ENCODE measurements at regions not wholly inside any gene's neighbourhood (a gene's known extent, or its start where the extent isn't known, plus 50 kb on each side); places are given as distances from the start of the nearest gene placed in this dataset.

DNA sequence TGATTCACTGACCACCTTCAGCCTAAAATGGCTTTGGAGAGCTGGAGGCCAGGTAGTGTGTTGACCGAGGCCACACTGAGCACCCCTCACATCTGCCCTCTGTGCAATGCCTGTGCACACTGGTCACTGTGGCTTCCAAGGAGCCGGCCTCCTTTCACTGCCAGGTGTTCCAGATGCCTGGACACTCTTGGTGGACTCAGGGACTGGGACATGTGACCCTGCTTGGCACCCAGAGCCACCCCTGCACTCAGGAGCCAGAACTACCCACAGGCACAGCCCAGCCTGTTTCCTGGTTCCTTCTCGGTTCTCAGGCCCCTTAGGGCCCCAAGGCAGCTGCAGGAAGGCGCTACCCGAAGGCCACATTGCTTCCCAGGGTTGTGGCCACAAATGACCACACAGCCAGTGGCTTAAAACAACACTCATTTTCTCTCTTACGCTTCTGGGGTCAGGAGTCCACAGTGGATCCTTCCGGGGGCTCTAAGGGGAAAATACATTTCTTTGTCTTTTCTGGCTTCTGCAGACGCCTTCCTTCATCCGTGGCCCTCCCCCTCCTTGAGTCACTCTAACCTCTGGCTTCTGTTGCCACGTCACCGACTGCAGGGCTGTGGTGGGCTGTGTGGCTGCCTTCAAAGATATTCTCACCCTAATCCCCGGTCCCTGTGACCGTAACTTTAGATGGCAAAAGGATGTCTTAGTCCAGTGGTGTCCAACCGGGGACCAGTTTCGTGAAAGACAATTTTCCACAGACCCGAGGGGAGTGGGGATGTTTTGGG, 78.6 kb downstream of the ASB1 start:
- ATAC-seq = no peak
- TF ChIP-seq TSHZ2 (CRISPR knock-in tag; IDR thresholded peaks at IDR 0.05) (no peak), SNAI2 (CRISPR knock-in tag; IDR thresholded peaks at IDR 0.05) (no peak)

- TF ChIP-seq ZFP3 (CRISPR knock-in tag; IDR thresholded peaks at IDR 0.05) (no peak), TOX (CRISPR knock-in tag; IDR thresholded peaks at IDR 0.05; ENCODE audit: borderline replicate concordance) (no peak), GLIS3 (CRISPR knock-in tag; IDR thresholded peaks at IDR 0.05) (no peak), BACH2 (CRISPR knock-in tag; IDR thresholded peaks at IDR 0.05; ENCODE audit: borderline replicate concordance) (no peak), RARB (CRISPR knock-in tag; IDR thresholded peaks at IDR 0.05) (no peak), PATZ1 (CRISPR knock-in tag; IDR thresholded peaks at IDR 0.05; ENCODE audit: borderline replicate concordance) (no peak), ZNF8 (CRISPR knock-in tag; IDR thresholded peaks at IDR 0.05) (no peak), TCF4 (CRISPR knock-in tag; IDR thresholded peaks at IDR 0.05; ENCODE audit: borderline replicate concordance) (no peak), ZFP30 (CRISPR knock-in tag; IDR thresholded peaks at IDR 0.05) (no peak), CSDC2 (CRISPR knock-in tag; IDR thresholded peaks at IDR 0.05) (no peak), SNAI2 (CRISPR knock-in tag; IDR thresholded peaks at IDR 0.05) (no peak), PPARA (CRISPR knock-in tag; IDR thresholded peaks at IDR 0.05; ENCODE audit: borderline replicate concordance) (no peak), TSHZ2 (CRISPR knock-in tag; IDR thresholded peaks at IDR 0.05) (no peak), OSR1 (CRISPR knock-in tag; IDR thresholded peaks at IDR 0.05) (no peak)
- ATAC-seq = no peak
Measured at GRCh38 chr2:238505892-238506280, 79.2 kb downstream of the ASB1 start.

DNA sequence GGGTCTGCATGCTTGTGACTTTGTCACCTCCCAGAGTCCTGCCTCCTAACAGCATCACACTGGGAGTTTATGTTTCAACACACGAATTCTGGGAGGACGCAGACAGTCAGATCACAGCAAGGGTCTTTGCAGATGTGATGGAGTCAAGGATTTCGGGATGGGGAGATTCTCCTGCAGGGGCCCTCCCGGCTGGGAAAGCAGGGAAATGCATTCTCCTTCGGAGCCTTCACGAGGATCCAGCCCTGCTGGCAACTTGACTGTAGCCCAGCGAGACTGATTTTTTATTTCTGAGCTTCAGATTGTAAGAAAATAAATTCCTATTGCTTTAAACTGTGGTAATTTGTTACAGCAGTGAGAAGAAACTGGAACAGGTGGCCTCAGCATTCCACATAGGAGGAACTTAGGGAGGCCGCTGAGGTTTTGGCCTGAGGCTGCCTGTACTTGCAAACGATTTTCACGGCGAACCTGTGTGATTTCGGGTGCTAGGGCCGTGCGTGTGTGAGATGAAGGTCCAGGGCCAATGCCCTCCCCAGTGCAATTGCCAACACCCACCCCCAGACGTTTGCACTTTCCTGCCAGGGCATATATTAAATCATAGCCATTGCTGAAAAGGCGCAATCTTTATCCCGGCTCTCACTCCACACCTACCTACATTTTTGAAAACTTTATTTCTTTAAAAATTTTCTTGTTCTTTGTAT, 79.8 kb downstream of the ASB1 start:
- ATAC-seq = no peak
- TF ChIP-seq, protein P1, sequence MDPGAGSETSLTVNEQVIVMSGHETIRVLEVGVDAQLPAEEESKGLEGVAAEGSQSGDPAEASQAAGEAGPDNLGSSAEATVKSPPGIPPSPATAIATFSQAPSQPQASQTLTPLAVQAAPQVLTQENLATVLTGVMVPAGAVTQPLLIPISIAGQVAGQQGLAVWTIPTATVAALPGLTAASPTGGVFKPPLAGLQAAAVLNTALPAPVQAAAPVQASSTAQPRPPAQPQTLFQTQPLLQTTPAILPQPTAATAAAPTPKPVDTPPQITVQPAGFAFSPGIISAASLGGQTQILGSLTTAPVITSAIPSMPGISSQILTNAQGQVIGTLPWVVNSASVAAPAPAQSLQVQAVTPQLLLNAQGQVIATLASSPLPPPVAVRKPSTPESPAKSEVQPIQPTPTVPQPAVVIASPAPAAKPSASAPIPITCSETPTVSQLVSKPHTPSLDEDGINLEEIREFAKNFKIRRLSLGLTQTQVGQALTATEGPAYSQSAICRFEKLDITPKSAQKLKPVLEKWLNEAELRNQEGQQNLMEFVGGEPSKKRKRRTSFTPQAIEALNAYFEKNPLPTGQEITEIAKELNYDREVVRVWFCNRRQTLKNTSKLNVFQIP (CRISPR knock-in tag; IDR thresholded peaks at IDR 0.05; ENCODE audit: borderline replicate concordance, low read depth) = no peak
- TF ChIP-seq ESRRG (CRISPR knock-in tag; IDR thresholded peaks at IDR 0.05) = no peak
- no peak for TF ChIP-seq CSRNP3 (CRISPR knock-in tag; IDR thresholded peaks at IDR 0.05)
- no peak for TF ChIP-seq TSHZ2 (CRISPR knock-in tag; IDR thresholded peaks at IDR 0.05)
- TF ChIP-seq ARNTL (CRISPR knock-in tag; IDR thresholded peaks at IDR 0.05; ENCODE audit: borderline replicate concordance, low read depth) = no peak
- TF ChIP-seq GLIS3 (CRISPR knock-in tag; IDR thresholded peaks at IDR 0.05) = no peak
- TF ChIP-seq PPARA (CRISPR knock-in tag; IDR thresholded peaks at IDR 0.05; ENCODE audit: borderline replicate concordance) = no peak
- no peak for TF ChIP-seq ZNF565 (CRISPR knock-in tag; conservative IDR thresholded peaks at IDR 0.05; ENCODE audit: low read depth)
